Stomach (tissue), 8 donors: ENCODE measurements at regions not wholly inside any gene's neighbourhood (a gene's known extent, or its start where the extent isn't known, plus 50 kb on each side); places are given as distances from the start of the nearest gene placed in this dataset.

Experiments
- DNase-seq, 2 donors: peaks; one replicate each; pipeline versions ENCODE4 v3.0.0 to v3.0.0-alpha.2; 2013 to 2019
- H3K27ac ChIP-seq, 5 donors: fragments of 200-600 bp in 4 of 5; sonication (generic) in 4 of 5; one replicate each; pipeline ENCODE4 v1.5.1; 2013 to 2019; ENCODE audit warnings: mild to moderate bottlenecking in 1 of 5, moderate library complexity in 1 of 5
- H3K27me3 ChIP-seq, 3 donors: fragments of 200-600 bp; sonication (generic); one replicate each; pipeline ENCODE4 v1.5.1; 2017 to 2019; ENCODE audit warnings: mixed run types in 1 of 3
- H3K36me3 ChIP-seq, 4 donors: fragments of 200-600 bp; sonication (generic); 1 replicate in 3 of 4; 2 replicates in 1 of 4; pipeline ENCODE4 v1.5.1; 2016 to 2019
- H3K4me1 ChIP-seq, 4 donors: fragments of 200-600 bp; sonication (generic); one replicate each; pipeline ENCODE4 v1.5.1; 2016 to 2019
- H3K4me3 ChIP-seq, 4 donors: fragments of 200-600 bp; sonication (generic) in 3 of 4; one replicate each; pipeline ENCODE4 v1.5.1; 2016 to 2019; ENCODE audit warnings: mild to moderate bottlenecking in 1 of 4
- H3K9me3 ChIP-seq, 4 donors: fragments of 200-600 bp; sonication (generic); one replicate each; pipeline ENCODE4 v1.5.1; 2016 to 2019
- CTCF ChIP-seq, 7 experiments: fragments of 450-650 bp in 4 of 7; fragments of 200-600 bp in 3 of 7; sonication (generic) in 3 of 7; IDR thresholded peaks; one replicate each; pipeline ENCODE4 v1.5.1; 2016 to 2019; ENCODE audit warnings: antibody characterized with exemption in 7 of 7, control low read depth in 2 of 7, mild to moderate bottlenecking in 1 of 7
- EP300 ChIP-seq: sonication (generic); formaldehyde crosslinking; IDR thresholded peaks from one replicate; pipeline ENCODE4 v1.6.1; 2017; ENCODE audit warnings: antibody characterized with exemption
- POLR2A ChIP-seq, 4 donors: fragments of 450-650 bp; IDR thresholded peaks; one replicate each; pipeline ENCODE4 v1.6.1; 2016; ENCODE audit warnings: antibody characterized with exemption in 4 of 4, control low read depth in 2 of 4, mild to moderate bottlenecking in 1 of 4, moderate library complexity in 1 of 4
- POLR2AphosphoS5 ChIP-seq, 3 donors: sonication (generic); formaldehyde crosslinking; IDR thresholded peaks; one replicate each; pipeline ENCODE4 v1.6.1; 2016; ENCODE audit warnings: antibody characterized with exemption in 3 of 3
- WGBS, 5 donors: extraction: QIAGEN DNeasy Blood & Tissue Kit in 3 of 5; methylation state at CpG; one replicate each; pipeline versions ENCODE4 v1.1.5 to v1.1.7; 2013 to 2018; 5-methylcytosine and 5-hydroxymethylcytosine counted together
- intact Hi-C: fragments of 100-400 bp; cut with DNase I; formaldehyde crosslinking; loops from one replicate; pipeline ENCODE4 v1.15.1; 2023; ENCODE audit warnings: low total_unique reads
- donor health status: healthy with polysubstance abuse.
- donor health status: Bipolar disorder and iron deficiency.
- donor health status: healthy.

- Histone ChIP-seq H3K4me1 (no peaks in the 10 kb centered on the region), H3K9me3 (no peaks in the 10 kb centered on the region), H3K27ac (no peak overlapping the region), H3K4me3 (no peak overlapping the region), H3K36me3 (no peaks in the 10 kb centered on the region), H3K27me3 (no peaks in the 10 kb centered on the region)
- no peak for DNase-seq
- WGBS, 5 donors, result 82 to 88% (median 86%) methylated on average over 1 of the region's 1 CpG; no CpG with 5 or more reads in 2 of the 5 donors
- TF ChIP-seq CTCF (IDR thresholded peaks at IDR 0.05) (no peak), POLR2A (IDR thresholded peaks at IDR 0.05) (no peak), EP300 (no peak), POLR2AphosphoS5 (IDR thresholded peaks at IDR 0.05) (no peak)
- intact Hi-C loops, result no loop called here
These were observed 56.1 kb upstream of the NLGN4Y start for GRCh38 chrY:14468151-14468683.

GRCh38 chrY:14472421-14472820 is 51.9 kb upstream of the NLGN4Y start:
- DNase-seq, result no peak
- Histone ChIP-seq H3K27me3 (no peaks in the 10 kb centered on the region), H3K4me3 (no peak overlapping the region), H3K9me3 (no peaks in the 10 kb centered on the region), H3K4me1 (no peaks in the 10 kb centered on the region), H3K36me3 (no peaks in the 10 kb centered on the region), H3K27ac (no peak overlapping the region)
- intact Hi-C loops, result no loop called here
- WGBS, 5 donors, result 54 to 70% (median 60%) methylated on average over 3 of the region's 3 CpGs; no CpG with 5 or more reads in 2 of the 5 donors
- no peak for TF ChIP-seq EP300
- TF ChIP-seq POLR2A (IDR thresholded peaks at IDR 0.05), result no peak
- TF ChIP-seq POLR2AphosphoS5 (IDR thresholded peaks at IDR 0.05), result no peak
- TF ChIP-seq CTCF (IDR thresholded peaks at IDR 0.05), result no peak

- Histone ChIP-seq H3K9me3 (no peaks in the 10 kb centered on the region), H3K27me3 (no peaks in the 10 kb centered on the region), H3K4me3 (no peak overlapping the region), H3K27ac (no peak overlapping the region), H3K36me3 (no peaks in the 10 kb centered on the region), H3K4me1 (no peaks in the 10 kb centered on the region)
- 75 to 86% (median 84%) methylated on average over 3 of the region's 3 CpGs; no CpG with 5 or more reads in 2 of the 5 donors for WGBS, 5 donors
- intact Hi-C loops, result no loop called here
- TF ChIP-seq POLR2A (IDR thresholded peaks at IDR 0.05) (no peak), CTCF (IDR thresholded peaks at IDR 0.05) (no peak), EP300 (no peak), POLR2AphosphoS5 (IDR thresholded peaks at IDR 0.05) (no peak)
- no peak for DNase-seq
These were observed 51.0 kb upstream of the NLGN4Y start for GRCh38 chrY:14473320-14473719.
